ENCODE measurements at regions not wholly inside any gene's neighbourhood (a gene's known extent, or its start where the extent isn't known, plus 50 kb on each side); places are given as distances from the start of the nearest gene placed in this dataset.

GRCh38 chr10:7101451-7101850 is 309.4 kb downstream of the SFMBT2 start:
- TF ChIP-seq CTCF (IDR thresholded peaks at IDR 0.05) (no peak), POLR2A (IDR thresholded peaks at IDR 0.05) (no peak)

All from vagina (tissue), 2 donors.